ENCODE measurements at regions not wholly inside any gene's neighbourhood (a gene's known extent, or its start where the extent isn't known, plus 50 kb on each side); places are given as distances from the start of the nearest gene placed in this dataset.

GRCh38 chr1:201710632-201711597, 118.0 kb upstream of the IPO9 start:
- DNase-seq, result no peak

- no peak for DNase-seq
These were observed 117.1 kb upstream of the IPO9 start for GRCh38 chr1:201711811-201712210.

- DNase-seq, result no peak
These were observed 116.4 kb upstream of the IPO9 start for GRCh38 chr1:201712387-201713085.

GRCh38 chr1:201713086-201713810, 115.7 kb upstream of the IPO9 start:
- no peak for DNase-seq

- no peak for DNase-seq
These were observed 114.2 kb upstream of the IPO9 start for GRCh38 chr1:201714542-201715329.

- no peak for DNase-seq
These were observed 113.6 kb upstream of the IPO9 start for GRCh38 chr1:201715351-201715750.

GRCh38 chr1:201715801-201716741, 112.9 kb upstream of the IPO9 start:
- no peak for DNase-seq

GRCh38 chr1:201716742-201717135, 112.2 kb upstream of the IPO9 start:
- DNase-seq, result no peak

GRCh38 chr1:201717286-201717685, 111.7 kb upstream of the IPO9 start:
- no peak for DNase-seq

GRCh38 chr1:201718346-201719202, 110.4 kb upstream of the IPO9 start:
- no peak for DNase-seq

- no peak for DNase-seq
These were observed 109.0 kb upstream of the IPO9 start for GRCh38 chr1:201719812-201720521.

GRCh38 chr1:201720522-201720844, 108.5 kb upstream of the IPO9 start:
- no peak for DNase-seq

- DNase-seq, result no peak
These were observed 107.6 kb upstream of the IPO9 start for GRCh38 chr1:201721082-201722049.

- no peak for DNase-seq
These were observed 104.8 kb upstream of the IPO9 start for GRCh38 chr1:201724039-201724765.

GRCh38 chr1:201724766-201725118, 104.2 kb upstream of the IPO9 start:
- no peak for DNase-seq

GRCh38 chr1:201726700-201727099, 102.3 kb upstream of the IPO9 start:
- no peak for DNase-seq

- no peak for DNase-seq
These were observed 100.2 kb upstream of the IPO9 start for GRCh38 chr1:201728731-201729130.
